Breast epithelium (tissue), 3 donors: ENCODE measurements at regions not wholly inside any gene's neighbourhood (a gene's known extent, or its start where the extent isn't known, plus 50 kb on each side); places are given as distances from the start of the nearest gene placed in this dataset.

Experiments
- CTCF ChIP-seq, 3 donors: fragments of 450-650 bp; IDR thresholded peaks; one replicate each; pipeline ENCODE4 v1.5.1; 2016 to 2017; ENCODE audit warnings: antibody characterized with exemption in 3 of 3, mild to moderate bottlenecking in 3 of 3, moderate library complexity in 3 of 3
- POLR2AphosphoS5 ChIP-seq, 3 donors: sonication (generic); formaldehyde crosslinking; IDR thresholded peaks; one replicate each; pipeline ENCODE4 v1.6.1; 2017; ENCODE audit warnings: antibody characterized with exemption in 3 of 3

GRCh38 chr14:43135877-43136411, 1371.1 kb downstream of the FSCB start:
- TF ChIP-seq POLR2AphosphoS5 (IDR thresholded peaks at IDR 0.05): no peak
- TF ChIP-seq CTCF (IDR thresholded peaks at IDR 0.05): no peak
